GM12878 (cell line): ENCODE measurements at regions not wholly inside any gene's neighbourhood (a gene's known extent, or its start where the extent isn't known, plus 50 kb on each side); places are given as distances from the start of the nearest gene placed in this dataset.

Experiments used
- TAF1 ChIP-seq: IDR thresholded peaks from 2 replicates; pipeline ENCODE4 v1.6.1; 2011; ENCODE audit warnings: mild to moderate bottlenecking, low read depth, low read length, borderline replicate concordance
- TCF12 ChIP-seq: IDR thresholded peaks from 2 replicates; pipeline ENCODE4 v1.6.1; 2011; ENCODE audit warnings: low read depth, mild to moderate bottlenecking, low read length

DNA sequence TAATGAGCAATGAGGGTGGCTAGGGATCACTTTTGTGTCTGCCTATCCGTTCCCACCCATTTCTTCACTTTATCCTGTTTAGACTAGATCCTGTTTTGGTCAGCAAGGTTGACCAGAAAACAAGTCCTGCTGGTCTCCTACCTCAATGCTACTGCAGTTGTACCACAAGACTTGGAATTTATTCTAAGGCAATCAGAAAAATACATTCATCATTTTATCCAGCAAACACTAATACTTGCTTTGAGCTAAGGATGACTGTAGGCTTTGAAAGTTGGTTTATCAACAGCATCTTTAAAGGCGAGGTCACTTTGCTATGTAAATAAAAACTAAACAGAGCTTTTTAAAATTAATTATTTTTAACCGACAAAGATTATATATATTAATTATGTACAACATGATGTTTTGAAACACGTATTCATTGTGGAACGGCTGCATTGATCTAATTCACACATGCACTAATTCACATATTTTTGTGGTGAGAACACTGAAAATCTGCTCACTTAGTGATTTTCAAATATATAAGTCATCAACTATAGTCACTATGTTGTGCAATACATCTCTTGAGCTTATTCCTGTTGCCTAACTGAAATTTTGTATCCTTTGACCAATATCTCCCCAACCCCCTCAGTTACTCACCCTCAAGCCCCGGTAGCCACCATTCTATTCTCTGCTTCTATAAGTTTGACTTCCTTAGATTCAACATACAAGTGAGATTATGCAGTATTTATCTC is 125.9 kb upstream of the HS3ST3A1 start:
- no peak for TF ChIP-seq TAF1
- TF ChIP-seq TCF12 = no peak
